PC-3 (cell line): ENCODE measurements at regions not wholly inside any gene's neighbourhood (a gene's known extent, or its start where the extent isn't known, plus 50 kb on each side); places are given as distances from the start of the nearest gene placed in this dataset.

Source experiments
- EZH2 ChIP-seq: fragments of 300-600 bp; sonication (generic); IDR thresholded peaks from one replicate; pipeline ENCODE4 v1.6.1; 2017; ENCODE audit warnings: antibody characterized with exemption, mild to moderate bottlenecking, low read length; ENCODE audit not compliant: unreplicated experiment
- TF ChIP-seq, protein P1 (sequence below): fragments of 300-600 bp; sonication (generic); conservative IDR thresholded peaks from 2 replicates; pipeline ENCODE4 v1.5.1; 2017; ENCODE audit warnings: antibody characterized with exemption, low read depth, mild to moderate bottlenecking, low read length

DNA sequence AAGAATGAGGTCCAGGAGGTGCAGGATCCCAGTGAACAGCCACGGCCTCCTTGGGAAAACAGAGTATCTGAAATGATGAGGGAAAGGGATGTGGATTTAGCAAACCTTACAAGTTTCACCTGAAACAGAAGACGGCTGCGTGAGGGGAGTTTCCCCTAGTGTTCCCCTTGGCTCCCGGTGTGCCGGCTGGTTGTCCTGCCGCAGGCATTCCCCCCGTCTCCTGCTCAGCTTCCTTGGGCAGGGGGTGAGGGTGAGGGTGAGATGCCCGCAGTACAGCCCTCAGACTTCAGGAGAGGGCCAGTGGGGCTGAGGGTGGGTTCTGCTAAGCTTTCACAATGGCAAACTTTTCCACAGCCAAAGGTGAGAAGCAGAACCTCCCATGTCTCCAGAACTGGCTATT lies 201.1 kb upstream of the SOX1 start:
- TF ChIP-seq, protein P1, sequence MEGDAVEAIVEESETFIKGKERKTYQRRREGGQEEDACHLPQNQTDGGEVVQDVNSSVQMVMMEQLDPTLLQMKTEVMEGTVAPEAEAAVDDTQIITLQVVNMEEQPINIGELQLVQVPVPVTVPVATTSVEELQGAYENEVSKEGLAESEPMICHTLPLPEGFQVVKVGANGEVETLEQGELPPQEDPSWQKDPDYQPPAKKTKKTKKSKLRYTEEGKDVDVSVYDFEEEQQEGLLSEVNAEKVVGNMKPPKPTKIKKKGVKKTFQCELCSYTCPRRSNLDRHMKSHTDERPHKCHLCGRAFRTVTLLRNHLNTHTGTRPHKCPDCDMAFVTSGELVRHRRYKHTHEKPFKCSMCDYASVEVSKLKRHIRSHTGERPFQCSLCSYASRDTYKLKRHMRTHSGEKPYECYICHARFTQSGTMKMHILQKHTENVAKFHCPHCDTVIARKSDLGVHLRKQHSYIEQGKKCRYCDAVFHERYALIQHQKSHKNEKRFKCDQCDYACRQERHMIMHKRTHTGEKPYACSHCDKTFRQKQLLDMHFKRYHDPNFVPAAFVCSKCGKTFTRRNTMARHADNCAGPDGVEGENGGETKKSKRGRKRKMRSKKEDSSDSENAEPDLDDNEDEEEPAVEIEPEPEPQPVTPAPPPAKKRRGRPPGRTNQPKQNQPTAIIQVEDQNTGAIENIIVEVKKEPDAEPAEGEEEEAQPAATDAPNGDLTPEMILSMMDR, result no peak
- no peak for TF ChIP-seq EZH2
